LNCAP (cell line): ENCODE measurements at regions not wholly inside any gene's neighbourhood (a gene's known extent, or its start where the extent isn't known, plus 50 kb on each side); places are given as distances from the start of the nearest gene placed in this dataset.

Experiments
- TF ChIP-seq, protein P1 (sequence below): fragments of 450-650 bp; IDR thresholded peaks from 2 replicates; pipeline ENCODE4 v1.5.1; 2017; ENCODE audit warnings: mild to moderate bottlenecking

GRCh38 chr9:7454624-7455023, 345.0 kb downstream of the DMAC1 start:
- TF ChIP-seq, protein P1, sequence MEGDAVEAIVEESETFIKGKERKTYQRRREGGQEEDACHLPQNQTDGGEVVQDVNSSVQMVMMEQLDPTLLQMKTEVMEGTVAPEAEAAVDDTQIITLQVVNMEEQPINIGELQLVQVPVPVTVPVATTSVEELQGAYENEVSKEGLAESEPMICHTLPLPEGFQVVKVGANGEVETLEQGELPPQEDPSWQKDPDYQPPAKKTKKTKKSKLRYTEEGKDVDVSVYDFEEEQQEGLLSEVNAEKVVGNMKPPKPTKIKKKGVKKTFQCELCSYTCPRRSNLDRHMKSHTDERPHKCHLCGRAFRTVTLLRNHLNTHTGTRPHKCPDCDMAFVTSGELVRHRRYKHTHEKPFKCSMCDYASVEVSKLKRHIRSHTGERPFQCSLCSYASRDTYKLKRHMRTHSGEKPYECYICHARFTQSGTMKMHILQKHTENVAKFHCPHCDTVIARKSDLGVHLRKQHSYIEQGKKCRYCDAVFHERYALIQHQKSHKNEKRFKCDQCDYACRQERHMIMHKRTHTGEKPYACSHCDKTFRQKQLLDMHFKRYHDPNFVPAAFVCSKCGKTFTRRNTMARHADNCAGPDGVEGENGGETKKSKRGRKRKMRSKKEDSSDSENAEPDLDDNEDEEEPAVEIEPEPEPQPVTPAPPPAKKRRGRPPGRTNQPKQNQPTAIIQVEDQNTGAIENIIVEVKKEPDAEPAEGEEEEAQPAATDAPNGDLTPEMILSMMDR, result no peak

DNA sequence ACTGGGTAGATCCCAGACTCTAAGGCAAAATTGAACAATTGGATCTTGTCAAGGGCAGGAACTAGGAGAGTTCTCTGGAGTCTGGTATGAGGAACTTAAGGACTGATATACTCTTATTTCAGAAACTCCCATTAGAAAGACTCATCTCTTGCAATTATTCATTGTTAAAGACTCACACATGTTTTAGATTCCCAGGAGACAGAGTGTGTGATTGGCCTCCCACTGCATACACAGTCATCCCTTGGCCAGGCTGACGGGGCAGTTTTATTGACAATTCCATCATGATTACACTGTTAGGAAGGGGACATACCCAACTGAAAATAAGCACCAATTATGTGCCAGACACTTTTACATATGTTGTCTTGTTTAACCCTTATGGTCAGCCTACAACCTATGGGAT, 347.2 kb downstream of the DMAC1 start:
- TF ChIP-seq, protein P1, result no peak

GRCh38 chr9:7451062-7451461, 348.5 kb downstream of the DMAC1 start:
- TF ChIP-seq, protein P1, result no peak

DNA sequence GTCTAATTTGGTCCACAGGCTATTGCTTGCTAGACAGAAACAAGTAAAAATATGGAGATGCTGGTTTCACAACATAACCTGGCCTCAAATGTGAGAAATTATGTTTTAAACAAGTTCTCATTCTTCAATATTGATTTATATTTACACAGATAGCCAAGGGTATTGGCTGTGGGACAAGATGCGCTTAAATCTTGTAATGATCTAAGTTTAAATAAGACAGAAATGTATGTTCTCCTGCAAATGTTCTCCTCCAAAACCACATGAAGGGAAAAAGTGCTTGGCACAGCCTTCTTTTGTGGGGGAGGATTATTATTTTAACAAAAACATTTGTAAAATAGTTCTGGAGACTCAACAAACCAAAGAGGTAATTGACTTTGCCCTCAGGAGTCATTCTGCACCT, 356.0 kb downstream of the DMAC1 start:
- TF ChIP-seq, protein P1, result no peak

GRCh38 chr9:7439355-7439995, 360.1 kb downstream of the DMAC1 start:
- TF ChIP-seq, protein P1, result no peak

DNA sequence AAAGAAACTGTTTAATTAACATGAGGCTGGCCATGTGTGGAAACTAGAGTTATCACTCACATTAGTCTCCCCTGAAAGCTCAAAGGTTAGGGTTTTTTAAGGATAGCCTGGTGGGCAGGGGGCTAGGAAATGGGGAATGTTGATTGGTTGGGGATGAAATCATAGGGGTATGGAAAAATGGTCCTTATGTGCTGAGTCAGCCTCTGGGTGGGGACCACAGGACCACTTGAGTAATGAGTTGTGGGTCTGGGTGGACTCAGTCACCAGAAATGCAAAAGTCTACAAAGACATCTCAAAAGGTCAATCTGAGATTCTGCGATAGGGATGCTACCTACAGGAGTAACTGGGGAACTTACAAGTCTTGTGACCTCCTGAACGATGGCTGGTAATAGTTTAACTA, 362.8 kb downstream of the DMAC1 start:
- TF ChIP-seq, protein P1, result no peak

DNA sequence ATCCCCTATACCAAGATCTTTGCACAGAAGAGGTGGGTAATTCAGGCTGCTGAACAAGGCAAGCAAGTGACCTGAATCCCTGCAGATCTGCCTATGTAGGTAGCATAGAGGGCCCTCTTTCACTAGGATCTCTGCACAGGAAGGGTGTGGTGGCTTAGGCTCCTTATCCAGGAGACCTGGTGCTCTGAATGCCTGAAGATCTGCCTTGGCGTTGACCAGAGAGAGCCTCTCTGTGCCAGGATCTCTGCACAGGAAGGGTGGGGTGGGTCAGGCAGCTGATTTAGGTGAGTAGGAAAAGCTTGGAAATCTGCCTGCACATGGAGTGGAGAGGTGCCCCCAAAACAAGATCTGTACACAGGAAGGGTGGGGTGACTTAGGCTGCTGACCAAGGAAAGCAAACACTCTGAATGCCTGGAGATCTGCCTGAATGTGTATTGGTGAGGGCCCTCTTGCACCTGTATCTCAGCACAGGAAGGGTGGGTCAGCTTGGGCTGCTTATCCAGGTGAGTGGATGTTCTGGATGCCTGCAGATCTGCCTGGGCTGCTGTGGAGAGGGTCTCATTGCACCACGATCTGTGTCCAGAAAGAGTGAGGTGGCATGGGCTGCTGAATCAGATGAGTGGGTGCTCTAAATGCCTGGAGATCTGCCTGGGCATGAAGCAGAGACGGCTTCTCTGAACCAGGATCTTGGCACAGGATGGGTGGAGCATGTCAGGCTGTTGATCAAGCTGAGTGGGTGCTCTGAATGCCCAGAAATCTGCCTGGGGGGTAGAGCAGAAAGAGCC, 365.9 kb downstream of the DMAC1 start:
- TF ChIP-seq, protein P1, result no peak
